ENCODE measurements at regions not wholly inside any gene's neighbourhood (a gene's known extent, or its start where the extent isn't known, plus 50 kb on each side); places are given as distances from the start of the nearest gene placed in this dataset.

GRCh38 chr6:164075981-164076615 lies 661.6 kb downstream of the QKI start:
- Mint-ChIP-seq H3K4me1 (ENCODE audit: unreplicated experiment) (peaks cover 4% of the 10 kb centered on the region), H3K9me3 (ENCODE audit: unreplicated experiment) (no peaks in the 10 kb centered on the region), H3K36me3 (ENCODE audit: low read depth, unreplicated experiment) (peaks cover 4% of the 10 kb centered on the region), H3K4me3 (ENCODE audit: unreplicated experiment) (no peak overlapping the region), H3K27me3 (ENCODE audit: unreplicated experiment) (peaks cover 2% of the 10 kb centered on the region), H3K27ac (ENCODE audit: unreplicated experiment) (no peak overlapping the region)
- DNase-seq (ENCODE audit: low spot score) = no peak
- no peak for TF ChIP-seq CTCF (IDR thresholded peaks at IDR 0.05; ENCODE audit: unreplicated experiment)

- Mint-ChIP-seq H3K27ac (ENCODE audit: unreplicated experiment) (no peak overlapping the region), H3K9me3 (ENCODE audit: unreplicated experiment) (no peaks in the 10 kb centered on the region), H3K4me3 (ENCODE audit: unreplicated experiment) (no peak overlapping the region), H3K27me3 (ENCODE audit: unreplicated experiment) (no peaks in the 10 kb centered on the region), H3K4me1 (ENCODE audit: unreplicated experiment) (peaks cover 3% of the 10 kb centered on the region), H3K36me3 (ENCODE audit: low read depth, unreplicated experiment) (no peaks in the 10 kb centered on the region)
- no peak for TF ChIP-seq CTCF (IDR thresholded peaks at IDR 0.05; ENCODE audit: unreplicated experiment)
- DNase-seq (ENCODE audit: low spot score) = no peak
These were observed 657.7 kb downstream of the QKI start for GRCh38 chr6:164072240-164072666.

GRCh38 chr6:164069350-164069990 lies 655.0 kb downstream of the QKI start:
- H3K27ac Mint-ChIP-seq (ENCODE audit: unreplicated experiment) = no peak overlapping the region
- no peaks in the 10 kb centered on the region for H3K9me3 Mint-ChIP-seq (ENCODE audit: unreplicated experiment)
- no peak for DNase-seq (ENCODE audit: low spot score)
- H3K4me3 Mint-ChIP-seq (ENCODE audit: unreplicated experiment) = no peak overlapping the region
- no peak for TF ChIP-seq CTCF (IDR thresholded peaks at IDR 0.05; ENCODE audit: unreplicated experiment)
- no peaks in the 10 kb centered on the region for H3K36me3 Mint-ChIP-seq (ENCODE audit: low read depth, unreplicated experiment)
- H3K27me3 Mint-ChIP-seq (ENCODE audit: unreplicated experiment) = no peaks in the 10 kb centered on the region
- H3K4me1 Mint-ChIP-seq (ENCODE audit: unreplicated experiment) = no peaks in the 10 kb centered on the region

GRCh38 chr6:164068527-164068926 lies 654.0 kb downstream of the QKI start:
- no peak overlapping the region for H3K4me3 Mint-ChIP-seq (ENCODE audit: unreplicated experiment)
- H3K9me3 Mint-ChIP-seq (ENCODE audit: unreplicated experiment) = no peaks in the 10 kb centered on the region
- no peaks in the 10 kb centered on the region for H3K4me1 Mint-ChIP-seq (ENCODE audit: unreplicated experiment)
- DNase-seq (ENCODE audit: low spot score) = no peak
- no peak overlapping the region for H3K27ac Mint-ChIP-seq (ENCODE audit: unreplicated experiment)
- H3K36me3 Mint-ChIP-seq (ENCODE audit: low read depth, unreplicated experiment) = no peaks in the 10 kb centered on the region
- H3K27me3 Mint-ChIP-seq (ENCODE audit: unreplicated experiment) = no peaks in the 10 kb centered on the region
- TF ChIP-seq CTCF (IDR thresholded peaks at IDR 0.05; ENCODE audit: unreplicated experiment) = no peak

- Mint-ChIP-seq H3K4me3 (ENCODE audit: unreplicated experiment) (no peak overlapping the region), H3K27me3 (ENCODE audit: unreplicated experiment) (no peaks in the 10 kb centered on the region), H3K27ac (ENCODE audit: unreplicated experiment) (no peak overlapping the region), H3K4me1 (ENCODE audit: unreplicated experiment) (no peaks in the 10 kb centered on the region), H3K9me3 (ENCODE audit: unreplicated experiment) (no peaks in the 10 kb centered on the region), H3K36me3 (ENCODE audit: low read depth, unreplicated experiment) (no peaks in the 10 kb centered on the region)
- no peak for TF ChIP-seq CTCF (IDR thresholded peaks at IDR 0.05; ENCODE audit: unreplicated experiment)
- DNase-seq (ENCODE audit: low spot score) = no peak
These were observed 652.2 kb downstream of the QKI start for GRCh38 chr6:164066766-164067165.
